GM12878 (cell line): ENCODE measurements at regions not wholly inside any gene's neighbourhood (a gene's known extent, or its start where the extent isn't known, plus 50 kb on each side); places are given as distances from the start of the nearest gene placed in this dataset.

Experiments
- ATAC-seq: fragments of 200-7000 bp; cut with Tn5 transposase; 3 replicates; pipeline ENCODE4 v1.9.1; 2020; ENCODE audit warnings: mild to moderate bottlenecking, moderate library complexity
- BruUV-seq: library from RNA; stranded (reverse); fragments of 400-500 nt; replicated peaks from 2 replicates; lab custom pipeline; 2021; lab: Mats Ljungman, UMichigan
- CTCF ChIA-PET: fragments of 300-600 bp; sonication (Branson Sonifier 250); formaldehyde crosslinking; extraction: SDS; loops from one replicate; lab custom pipeline; 2021; ENCODE audit warnings: inconsistent platforms; lab: Yijun Ruan, JAX
- POLR2A ChIA-PET: fragments of 350-600 bp; formaldehyde crosslinking; extraction: SDS; loops from one replicate; lab custom pipeline; 2021; ENCODE audit warnings: inconsistent platforms; lab: Charles Lee
- RAD21 ChIA-PET: fragments of 300-600 bp; sonication (Branson Sonifier 250); formaldehyde crosslinking; loops from one replicate; lab custom pipeline; 2023; ENCODE audit warnings: antibody characterized with exemption; ENCODE audit not compliant: unreplicated experiment; lab: Charles Lee
- SMC1A ChIA-PET: fragments of 300-600 bp; sonication (Branson Sonifier 250); formaldehyde crosslinking; loops from one replicate; lab custom pipeline; 2023; ENCODE audit not compliant: unreplicated experiment, uncharacterized antibody; lab: Charles Lee
- DNase-seq: peaks from one replicate; pipeline ENCODE4 v3.0.0-alpha.2; 2011; ENCODE audit warnings: low read depth, low spot score
- FAIRE-seq: peaks from 3 replicates; lab custom pipeline; 2011; peaks lifted over from hg19 to GRCh38; lab: Jason Lieb, UNC
- H2AFZ ChIP-seq: 2 replicates; pipeline ENCODE4 v1.6.0; 2011; ENCODE audit warnings: low read depth, low read length, control low read depth; ENCODE audit not compliant: control insufficient read depth
- H3K27ac ChIP-seq: 2 replicates; pipeline ENCODE4 v1.5.1; 2011; ENCODE audit warnings: control low read depth; ENCODE audit not compliant: control insufficient read depth, insufficient read depth
- H3K27me3 ChIP-seq, 2 experiments: replicated peaks in 1 of 2; 2 replicates each; pipeline versions ENCODE4 v1.6.0 to v1.6.1; 2011; ENCODE audit warnings: low read length in 1 of 2; ENCODE audit not compliant: control insufficient read depth in 2 of 2, insufficient read depth in 2 of 2
- H3K36me3 ChIP-seq, 2 experiments: 2 replicates each; pipeline ENCODE4 v1.5.1; 2011; ENCODE audit warnings: low read length in 1 of 2; ENCODE audit not compliant: control insufficient read depth in 2 of 2, insufficient read depth in 2 of 2
- H3K4me1 ChIP-seq: 2 replicates; pipeline ENCODE4 v1.6.1; 2011; ENCODE audit warnings: mild to moderate bottlenecking, low read length, moderate library complexity, mixed read lengths; ENCODE audit not compliant: control insufficient read depth, insufficient read depth
- H3K4me2 ChIP-seq: 2 replicates; pipeline ENCODE4 v1.6.0; 2011; ENCODE audit warnings: control low read depth; ENCODE audit not compliant: control insufficient read depth, insufficient read depth
- H3K4me3 ChIP-seq: fragments of 200-600 bp; sonication (generic); 2 replicates; pipeline ENCODE4 v1.5.1; 2016
- H3K79me2 ChIP-seq: 2 replicates; pipeline ENCODE4 v1.6.0; 2011; ENCODE audit warnings: low read length; ENCODE audit not compliant: control insufficient read depth, insufficient read depth
- H3K9ac ChIP-seq: 2 replicates; pipeline ENCODE4 v1.8.0; 2011; ENCODE audit warnings: low read length, control low read depth, mixed read lengths; ENCODE audit not compliant: control insufficient read depth, insufficient read depth
- H3K9me3 ChIP-seq: replicated peaks from 3 replicates; pipeline ENCODE4 v1.5.1; 2011; ENCODE audit warnings: mild to moderate bottlenecking, low read length; ENCODE audit not compliant: control insufficient read depth, insufficient read depth
- H4K20me1 ChIP-seq: 2 replicates; pipeline ENCODE4 v1.6.0; 2011; ENCODE audit not compliant: control insufficient read depth, insufficient read depth
- CEBPB ChIP-seq, 2 experiments: fragments of 150-350 bp in 1 of 2; IDR thresholded peaks; 2 replicates each; pipeline ENCODE4 v1.6.1; 2012 to 2014; ENCODE audit warnings: low read depth in 2 of 2, low read length in 2 of 2, borderline replicate concordance in 1 of 2, inconsistent platforms in 1 of 2
- E4F1 ChIP-seq: fragments of 450-650 bp; IDR thresholded peaks from 2 replicates; pipeline ENCODE4 v1.6.1; 2018; ENCODE audit warnings: borderline replicate concordance, mild to moderate bottlenecking; ENCODE audit not compliant: partially characterized antibody
- EGR1 ChIP-seq, 2 experiments: IDR thresholded peaks; 1 replicate in 1 of 2; 2 replicates in 1 of 2; pipeline ENCODE4 v1.6.1; 2011 to 2012; ENCODE audit warnings: low read depth in 2 of 2, low read length in 2 of 2, borderline replicate concordance in 1 of 2, mild to moderate bottlenecking in 1 of 2, moderate library complexity in 1 of 2
- EP300 ChIP-seq, 2 experiments: fragments of 150-350 bp in 1 of 2; IDR thresholded peaks; 2 replicates each; pipeline ENCODE4 v1.6.1; 2011 to 2012; ENCODE audit warnings: low read depth in 2 of 2, low read length in 2 of 2, borderline replicate concordance in 1 of 2, improper control_type of control experiment in 1 of 2, inconsistent platforms in 1 of 2; ENCODE audit not compliant: control insufficient read depth in 1 of 2
- IRF5 ChIP-seq: fragments of 450-650 bp; IDR thresholded peaks from 2 replicates; pipeline ENCODE4 v1.6.1; 2017; ENCODE audit warnings: borderline replicate concordance
- MEF2A ChIP-seq: IDR thresholded peaks from 2 replicates; pipeline ENCODE4 v1.6.1; 2011; ENCODE audit warnings: low read depth, mild to moderate bottlenecking, low read length, moderate library complexity; ENCODE audit not compliant: insufficient read depth
- MYB ChIP-seq: fragments of 150-350 bp; IDR thresholded peaks from 2 replicates; pipeline ENCODE4 v1.6.1; 2014; ENCODE audit warnings: mild to moderate bottlenecking, low read depth, low read length, borderline replicate concordance
- NFXL1 ChIP-seq: fragments of 450-650 bp; IDR thresholded peaks from 2 replicates; pipeline ENCODE4 v1.6.1; 2017; ENCODE audit warnings: antibody characterized with exemption, mild to moderate bottlenecking, borderline replicate concordance
- RELA ChIP-seq: fragments of 450-650 bp; IDR thresholded peaks from 2 replicates; pipeline ENCODE4 v1.8.0; 2014; ENCODE audit warnings: borderline replicate concordance; ENCODE audit not compliant: partially characterized antibody
- SUPT20H ChIP-seq: IDR thresholded peaks from 2 replicates; pipeline ENCODE4 v1.6.1; 2011; ENCODE audit warnings: low read depth, mild to moderate bottlenecking, low read length, moderate library complexity, borderline replicate concordance; ENCODE audit not compliant: control insufficient read depth
- TARDBP ChIP-seq: IDR thresholded peaks from 2 replicates; pipeline ENCODE4 v1.6.1; 2016; ENCODE audit warnings: borderline replicate concordance
- TCF12 ChIP-seq: IDR thresholded peaks from 2 replicates; pipeline ENCODE4 v1.6.1; 2011; ENCODE audit warnings: low read depth, mild to moderate bottlenecking, low read length
- USF1 ChIP-seq: IDR thresholded peaks from 2 replicates; pipeline ENCODE4 v1.6.1; 2011; ENCODE audit warnings: borderline replicate concordance, low read depth, mild to moderate bottlenecking, moderate library complexity, mixed read lengths, low read length; ENCODE audit not compliant: insufficient read depth; ENCODE audit errors: extremely low read length
- WRNIP1 ChIP-seq: IDR thresholded peaks from 2 replicates; pipeline ENCODE4 v1.6.1; 2011; ENCODE audit warnings: low read depth, low read length, improper control_type of control experiment, borderline replicate concordance
- ZNF24 ChIP-seq: fragments of 450-650 bp; IDR thresholded peaks from 2 replicates; pipeline ENCODE4 v1.6.1; 2017; ENCODE audit warnings: antibody characterized with exemption, mild to moderate bottlenecking
- WGBS: methylation state at CpG from one replicate; pipeline ENCODE4 v1.1.6; 2016; ENCODE audit warnings: low lambda C conversion rate; ENCODE audit not compliant: insufficient replicate concordance, insufficient coverage; ENCODE audit errors: missing lambda C conversion rate; 5-methylcytosine and 5-hydroxymethylcytosine counted together
- in situ Hi-C: fragments of 300-500 bp; cut with MboI; formaldehyde crosslinking; loops from 9 replicates; pipeline ENCODE4 v1.14.3; 2018; ENCODE audit warnings: mixed read lengths
- intact Hi-C: fragments of 100-400 bp; cut with micrococcal nuclease; formaldehyde crosslinking; loops from one replicate; pipeline ENCODE4 v1.14.2; 2022; ENCODE audit not compliant: unreplicated experiment

- TF ChIP-seq IRF5 (no peak), USF1 (no peak), SUPT20H (no peak), RELA (no peak), CEBPB (IDR thresholded peaks at IDR 0.05; ENCODE audit: borderline replicate concordance in 1 of 2, low read depth in 2 of 2, low read length in 2 of 2) (no peak), E4F1 (no peak), TCF12 (no peak), WRNIP1 (no peak), EP300 (IDR thresholded peaks at IDR 0.05; ENCODE audit: borderline replicate concordance in 1 of 2, control insufficient read depth in 1 of 2, low read depth in 2 of 2, low read length in 2 of 2) (no peak), MEF2A (no peak), MYB (no peak), ZNF24 (no peak), EGR1 (IDR thresholded peaks at IDR 0.05; ENCODE audit: borderline replicate concordance in 1 of 2, low read depth in 2 of 2, low read length in 2 of 2) (no peak), TARDBP (no peak), NFXL1 (no peak)
- TF ChIP-seq, all 136 proteins: peak for 0
- H3K9me3 ChIP-seq = no peaks in the 10 kb centered on the region
- no peak overlapping the region for H3K27ac ChIP-seq
- H3K9ac ChIP-seq = no peak overlapping the region
- WGBS = 10% methylated on average over 6 of the region's 6 CpGs
- H3K4me1 ChIP-seq = no peaks in the 10 kb centered on the region
- H3K36me3 ChIP-seq = no peaks in the 10 kb centered on the region
- ATAC-seq = no peak
- SMC1A ChIA-PET = no interaction called here
- no peak for DNase-seq
- no peak overlapping the region for H2AFZ ChIP-seq
- H3K4me2 ChIP-seq = no peak overlapping the region
- H3K79me2 ChIP-seq = no peaks in the 10 kb centered on the region
- no peak for FAIRE-seq
- H3K27me3 ChIP-seq = no peaks in the 10 kb centered on the region; a peak in 1 of 4 replicates
- intact Hi-C loops = no loop called here
- CTCF ChIA-PET = no interaction called here
- RAD21 ChIA-PET = no interaction called here
- POLR2A ChIA-PET = no interaction called here
- in situ Hi-C loops = no loop called here
- H4K20me1 ChIP-seq = no peaks in the 10 kb centered on the region
- no peak overlapping the region for H3K4me3 ChIP-seq
- BruUV-seq = no TSS peak
Measured at GRCh38 chr10:130573446-130573845, 437.3 kb downstream of the GLRX3 start.
